GM12865 (cell line): ENCODE measurements at regions not wholly inside any gene's neighbourhood (a gene's known extent, or its start where the extent isn't known, plus 50 kb on each side); places are given as distances from the start of the nearest gene placed in this dataset.

Source experiments
- DNase-seq: peaks from one replicate; pipeline ENCODE4 v3.0.0; 2010; ENCODE audit warnings: low read depth
- H3K4me3 ChIP-seq: 2 replicates; pipeline ENCODE4 v1.5.1; 2011; ENCODE audit warnings: mild to moderate bottlenecking, low read depth, low read length, control low read depth
- CTCF ChIP-seq: IDR thresholded peaks from 2 replicates; pipeline ENCODE4 v1.5.1; 2011; ENCODE audit warnings: low read length, control low read depth, low read depth, inconsistent platforms; ENCODE audit not compliant: insufficient read depth; ENCODE audit errors: missing control alignments

- no peak overlapping the region for H3K4me3 ChIP-seq
- no peak for TF ChIP-seq CTCF
- no peak for DNase-seq
These were observed 390.1 kb upstream of the EEF2KMT start for GRCh38 chr16:5487728-5488127.

GRCh38 chr16:5482256-5482655 lies 384.7 kb upstream of the EEF2KMT start:
- DNase-seq = no peak
- H3K4me3 ChIP-seq = no peak overlapping the region
- no peak for TF ChIP-seq CTCF

GRCh38 chr16:5480431-5481195 lies 383.0 kb upstream of the EEF2KMT start:
- DNase-seq = no peak
- no peak for TF ChIP-seq CTCF
- no peak overlapping the region for H3K4me3 ChIP-seq

- no peak for TF ChIP-seq CTCF
- H3K4me3 ChIP-seq = no peak overlapping the region
- no peak for DNase-seq
These were observed 382.3 kb upstream of the EEF2KMT start for GRCh38 chr16:5479926-5480325.

- H3K4me3 ChIP-seq = no peak overlapping the region
These were observed 380.4 kb upstream of the EEF2KMT start for GRCh38 chr16:5478036-5478435.

GRCh38 chr16:5477251-5477650 lies 379.7 kb upstream of the EEF2KMT start:
- DNase-seq = no peak
- no peak overlapping the region for H3K4me3 ChIP-seq

More at GRCh38 chr16:5478036-5478435, 380.4 kb upstream of the EEF2KMT start:
- no peak for TF ChIP-seq CTCF
- DNase-seq = no peak

More at GRCh38 chr16:5477251-5477650, 379.7 kb upstream of the EEF2KMT start:
- TF ChIP-seq CTCF = no peak
